Heart right ventricle (tissue), 16 donors: ENCODE measurements at regions not wholly inside any gene's neighbourhood (a gene's known extent, or its start where the extent isn't known, plus 50 kb on each side); places are given as distances from the start of the nearest gene placed in this dataset.

ENCODE experiments used
- ATAC-seq, 8 donors: fragments of 200-7000 bp; cut with Tn5 transposase; one replicate each; pipeline ENCODE4 v1.9.1; 2020; ENCODE audit warnings: mild to moderate bottlenecking in 8 of 8, moderate library complexity in 8 of 8, moderate number of reproducible peaks in 1 of 8
- DNase-seq, 2 donors: peaks; one replicate each; pipeline ENCODE4 v3.0.0-alpha.2; 2020
- H3K27ac ChIP-seq, 10 donors: fragments of 200-600 bp; sonication (generic) in 2 of 10; one replicate each; pipeline versions ENCODE4 v1.5.0 to v1.8.0; 2020 to 2022; ENCODE audit warnings: mild to moderate bottlenecking in 3 of 10
- H3K27me3 ChIP-seq, 7 donors: fragments of 200-600 bp; one replicate each; pipeline ENCODE4 v1.8.0; 2021 to 2022; ENCODE audit warnings: mild to moderate bottlenecking in 2 of 7
- H3K36me3 ChIP-seq, 9 donors: fragments of 200-600 bp; sonication (generic) in 1 of 9; one replicate each; pipeline versions ENCODE4 v1.5.0 to v1.8.0; 2020 to 2022; ENCODE audit warnings: mild to moderate bottlenecking in 2 of 9
- H3K4me1 ChIP-seq, 9 donors: fragments of 200-600 bp; sonication (generic) in 1 of 9; one replicate each; pipeline versions ENCODE4 v1.5.0 to v1.8.0; 2020 to 2022; ENCODE audit warnings: mild to moderate bottlenecking in 4 of 9
- H3K4me3 ChIP-seq, 10 donors: fragments of 200-600 bp; sonication (generic) in 2 of 10; one replicate each; pipeline versions ENCODE4 v1.5.0 to v1.8.0; 2020 to 2022; ENCODE audit warnings: mild to moderate bottlenecking in 7 of 10, moderate library complexity in 2 of 10
- H3K9me3 ChIP-seq, 11 donors: fragments of 200-600 bp in 10 of 11; sonication (generic) in 2 of 11; one replicate each; pipeline versions ENCODE4 v1.5.0 to v1.8.0; 2013 to 2022; ENCODE audit warnings: mild to moderate bottlenecking in 2 of 11, control low read depth in 1 of 11, moderate library complexity in 1 of 11
- WGBS, 2 donors: extraction: QIAGEN DNeasy Blood & Tissue Kit; methylation state at CpG; one replicate each; pipeline ENCODE4 v1.1.7; 2013; ENCODE audit warnings: inconsistent platforms in 1 of 2; 5-methylcytosine and 5-hydroxymethylcytosine counted together
- intact Hi-C, 10 donors: fragments of 100-400 bp; cut with DNase I; formaldehyde crosslinking; loops; one replicate each; pipeline versions ENCODE4 v1.11.1 to v1.14.2; 2022
- TF ChIP-seq, protein P1 (sequence below), 9 donors: fragments of 200-600 bp; sonication (generic) in 2 of 9; IDR thresholded peaks; one replicate each; pipeline versions ENCODE4 v1.5.0 to v1.8.0; 2021 to 2022; ENCODE audit warnings: antibody characterized with exemption in 9 of 9, mild to moderate bottlenecking in 5 of 9, moderate library complexity in 1 of 9
- donor health status: Arrhythmogenic right ventricular cardiomyopathy.
- donor health status: ischemic (EF 13 %, LVEDD 7.1; RV severe dilation, severe dysfunction).
- donor health status: healthy with polysubstance abuse.
- donor health status: DM: no; HTN: yes; CAD: no.
- donor health status: DM: no; HTN: no; CAD: no.
- donor health status: ischemic (EF 25% LVEDD 6.9; RV normal size, moderate dysfunction).
- donor health status: ischemic (EF 25% LVEDD 5.7; RV mildly dilated, moderate dysfunction).
- donor health status: healthy.
- donor health status: DM: yes; HTN: yes; CAD: no.
- donor health status: Ischemic cardiomyopathy.
- donor health status: ischemic (EF 35%, LVEDD 5.7; RV mildly dilated, moderate dysfunction).
- donor health status: nonischemic (EF 11% LVEDD 7.7; RV severe dilation, severe dysfunction).
- donor health status: DM: yes; HTN: yes; CAD: no.
- donor health status: PGD.
- donor health status: ischemic (EF 29% LVEDD 5.4; RV normal size, mild dysfunction).
- donor health status: nonischemic (EF 23%, LVEDD 6.1; RV moderate dilation, normal function).

DNA sequence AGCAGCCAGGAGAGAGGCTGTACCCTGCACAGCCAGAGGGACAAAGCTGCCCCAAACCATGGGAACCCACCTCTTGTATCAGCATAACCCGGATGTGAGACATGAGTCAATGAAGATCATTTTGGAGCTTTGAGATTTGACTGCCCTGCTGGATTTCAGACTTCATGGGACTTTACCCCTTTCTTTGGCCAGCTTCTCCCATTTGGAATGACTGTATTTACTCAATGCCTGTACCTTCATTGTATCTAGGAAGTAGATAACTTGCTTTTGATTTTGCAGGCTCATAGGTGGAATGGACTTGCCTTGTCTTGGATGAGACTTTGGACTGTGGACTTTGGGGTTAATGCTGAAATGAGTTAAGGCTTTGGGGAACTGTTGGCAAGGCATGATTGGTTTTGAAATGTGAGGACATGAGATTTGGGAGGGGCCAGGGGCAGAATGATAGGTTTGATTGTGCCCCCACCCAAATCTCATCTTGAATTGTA is 616.2 kb downstream of the RWDD3 start:
- ATAC-seq, result no peak
- no peak for DNase-seq

DNA sequence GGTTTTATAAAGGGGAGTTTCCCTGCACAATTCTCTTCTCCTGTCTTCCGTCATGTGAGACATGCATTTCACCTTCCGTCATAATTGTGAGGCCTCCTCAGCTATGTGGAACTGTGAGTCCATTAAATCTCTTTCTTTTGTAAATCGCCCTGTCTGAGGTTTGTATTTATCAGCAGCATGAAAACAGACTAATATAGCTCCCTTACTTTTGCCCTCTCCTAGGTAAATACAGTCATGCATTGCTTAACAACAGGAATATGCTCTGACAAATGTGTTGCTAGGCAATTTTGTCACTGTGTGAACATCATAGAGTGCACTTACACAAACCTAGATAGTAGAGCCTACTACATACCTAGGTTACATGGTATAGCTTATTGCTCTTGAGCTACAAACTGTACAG is 616.8 kb downstream of the RWDD3 start:
- H3K4me3 ChIP-seq, result no peak overlapping the region
- TF ChIP-seq, protein P1, sequence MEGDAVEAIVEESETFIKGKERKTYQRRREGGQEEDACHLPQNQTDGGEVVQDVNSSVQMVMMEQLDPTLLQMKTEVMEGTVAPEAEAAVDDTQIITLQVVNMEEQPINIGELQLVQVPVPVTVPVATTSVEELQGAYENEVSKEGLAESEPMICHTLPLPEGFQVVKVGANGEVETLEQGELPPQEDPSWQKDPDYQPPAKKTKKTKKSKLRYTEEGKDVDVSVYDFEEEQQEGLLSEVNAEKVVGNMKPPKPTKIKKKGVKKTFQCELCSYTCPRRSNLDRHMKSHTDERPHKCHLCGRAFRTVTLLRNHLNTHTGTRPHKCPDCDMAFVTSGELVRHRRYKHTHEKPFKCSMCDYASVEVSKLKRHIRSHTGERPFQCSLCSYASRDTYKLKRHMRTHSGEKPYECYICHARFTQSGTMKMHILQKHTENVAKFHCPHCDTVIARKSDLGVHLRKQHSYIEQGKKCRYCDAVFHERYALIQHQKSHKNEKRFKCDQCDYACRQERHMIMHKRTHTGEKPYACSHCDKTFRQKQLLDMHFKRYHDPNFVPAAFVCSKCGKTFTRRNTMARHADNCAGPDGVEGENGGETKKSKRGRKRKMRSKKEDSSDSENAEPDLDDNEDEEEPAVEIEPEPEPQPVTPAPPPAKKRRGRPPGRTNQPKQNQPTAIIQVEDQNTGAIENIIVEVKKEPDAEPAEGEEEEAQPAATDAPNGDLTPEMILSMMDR (IDR thresholded peaks at IDR 0.05), result no peak

More for the DNA sequence above, 616.2 kb downstream of the RWDD3 start:
- H3K4me1 ChIP-seq, result no peaks in the 10 kb centered on the region
- H3K9me3 ChIP-seq, result peaks cover 0 to 9% (median 0%) of the 10 kb centered on the region in 11 donors
- H3K27ac ChIP-seq, result no peak overlapping the region
- H3K4me3 ChIP-seq, result no peak overlapping the region
- H3K27me3 ChIP-seq, result no peaks in the 10 kb centered on the region
- 87 to 92% methylated on average over 1 of the region's 1 CpG for WGBS, 2 donors
- intact Hi-C loops, result no loop called here
- TF ChIP-seq, protein P1 (IDR thresholded peaks at IDR 0.05), result no peak
- no peaks in the 10 kb centered on the region for H3K36me3 ChIP-seq

DNA sequence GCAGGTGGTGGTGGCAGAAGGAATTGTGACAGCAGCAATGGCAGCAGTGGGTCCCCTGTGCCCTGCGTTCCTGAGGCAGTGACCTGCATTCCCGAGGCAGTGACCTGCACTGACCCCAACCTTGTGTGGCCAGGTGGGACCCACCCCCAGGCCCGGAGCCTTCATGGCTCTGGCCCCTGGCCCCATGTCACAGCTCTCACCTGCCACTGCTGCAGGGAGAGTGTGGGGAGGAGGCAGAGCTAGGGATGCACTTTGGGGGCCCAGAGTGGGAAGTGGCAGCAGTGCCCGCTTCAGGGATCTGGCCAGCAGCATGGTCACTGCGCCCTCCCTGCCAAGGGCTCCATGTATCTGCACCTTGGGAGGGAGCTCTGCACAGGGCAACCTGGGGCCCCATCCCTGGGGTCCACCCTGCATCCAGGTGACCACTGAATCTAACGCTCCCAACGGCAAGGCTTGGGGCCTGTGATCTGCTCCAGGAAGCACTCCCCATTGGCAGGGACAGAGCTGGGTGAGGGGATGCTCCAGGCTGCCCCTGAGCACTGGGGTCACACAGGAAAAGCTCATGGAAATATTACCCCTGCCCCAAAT is 618.6 kb downstream of the RWDD3 start:
- Histone ChIP-seq H3K36me3 (no peaks in the 10 kb centered on the region), H3K27me3 (no peaks in the 10 kb centered on the region), H3K9me3 (peaks cover 0 to 10% (median 0%) of the 10 kb centered on the region in 11 donors), H3K4me3 (no peak overlapping the region), H3K4me1 (no peaks in the 10 kb centered on the region), H3K27ac (no peak overlapping the region)
- 78 to 89% methylated on average over 7 of the region's 7 CpGs for WGBS, 2 donors
- intact Hi-C loops, result no loop called here
- TF ChIP-seq, protein P1 (IDR thresholded peaks at IDR 0.05), result no peak
- no peak for DNase-seq
- ATAC-seq, result no peak

More for the DNA sequence above, 616.8 kb downstream of the RWDD3 start:
- 85 to 87% methylated on average over 3 of the region's 3 CpGs for WGBS, 2 donors
- H3K9me3 ChIP-seq, result peaks cover 0 to 10% (median 0%) of the 10 kb centered on the region in 11 donors
- intact Hi-C loops, result no loop called here
- H3K36me3 ChIP-seq, result no peaks in the 10 kb centered on the region
- H3K27me3 ChIP-seq, result no peaks in the 10 kb centered on the region
- H3K4me1 ChIP-seq, result no peaks in the 10 kb centered on the region
- ATAC-seq, result no peak
- H3K27ac ChIP-seq, result no peak overlapping the region
- DNase-seq, result no peak

DNA sequence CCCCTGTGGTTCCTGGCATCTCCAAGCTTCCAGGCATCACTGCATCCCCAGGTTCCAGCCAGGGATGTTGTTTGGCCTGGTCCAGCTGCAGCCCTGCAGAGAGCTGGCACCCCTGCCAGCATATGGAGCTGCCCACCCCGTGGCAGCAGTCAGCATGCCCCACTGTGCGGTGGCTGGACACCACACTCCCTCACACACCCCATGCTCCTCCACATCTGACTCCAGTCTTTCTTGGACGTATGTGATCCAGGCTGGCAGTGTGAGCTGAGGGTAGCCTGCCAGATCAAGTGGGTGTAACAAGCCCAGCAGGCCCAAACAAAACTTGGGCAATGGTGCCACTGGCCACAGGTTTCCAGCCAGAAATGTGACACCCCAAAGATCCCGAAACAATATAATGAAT is 620.4 kb downstream of the RWDD3 start:
- Histone ChIP-seq H3K36me3 (no peaks in the 10 kb centered on the region), H3K4me3 (no peak overlapping the region), H3K9me3 (peaks cover 0 to 10% (median 0%) of the 10 kb centered on the region in 11 donors), H3K27me3 (no peaks in the 10 kb centered on the region), H3K27ac (no peak overlapping the region), H3K4me1 (no peaks in the 10 kb centered on the region)
- TF ChIP-seq, protein P1 (IDR thresholded peaks at IDR 0.05), result no peak
- 63 to 65% methylated on average over 4 of the region's 4 CpGs for WGBS, 2 donors
- DNase-seq, result no peak
- no peak for ATAC-seq
- intact Hi-C loops, result no loop called here
